GM21737 (cell line): ENCODE measurements at regions not wholly inside any gene's neighbourhood (a gene's known extent, or its start where the extent isn't known, plus 50 kb on each side); places are given as distances from the start of the nearest gene placed in this dataset.

Experiments
- ATAC-seq: cut with Tn5 transposase; IDR thresholded peaks from one replicate; pipeline ENCODE4 v1.9.1; 2021; ENCODE audit warnings: mild to moderate bottlenecking, moderate library complexity; ENCODE audit not compliant: unreplicated experiment

- no peak for ATAC-seq
Observed at GRCh38 chr2:5119046-5119445, 573.1 kb upstream of the SOX11 start.

GRCh38 chr2:5121121-5121520 lies 571.1 kb upstream of the SOX11 start:
- no peak for ATAC-seq

- no peak for ATAC-seq
Observed at GRCh38 chr2:5121642-5122041, 570.5 kb upstream of the SOX11 start.

GRCh38 chr2:5123582-5124196 lies 568.5 kb upstream of the SOX11 start:
- ATAC-seq = no peak

- no peak for ATAC-seq
Observed at GRCh38 chr2:5125017-5125730, 567.0 kb upstream of the SOX11 start.

- ATAC-seq = no peak
Observed at GRCh38 chr2:5132281-5132680, 559.9 kb upstream of the SOX11 start.

- no peak for ATAC-seq
Observed at GRCh38 chr2:5140347-5140746, 551.8 kb upstream of the SOX11 start.

DNA sequence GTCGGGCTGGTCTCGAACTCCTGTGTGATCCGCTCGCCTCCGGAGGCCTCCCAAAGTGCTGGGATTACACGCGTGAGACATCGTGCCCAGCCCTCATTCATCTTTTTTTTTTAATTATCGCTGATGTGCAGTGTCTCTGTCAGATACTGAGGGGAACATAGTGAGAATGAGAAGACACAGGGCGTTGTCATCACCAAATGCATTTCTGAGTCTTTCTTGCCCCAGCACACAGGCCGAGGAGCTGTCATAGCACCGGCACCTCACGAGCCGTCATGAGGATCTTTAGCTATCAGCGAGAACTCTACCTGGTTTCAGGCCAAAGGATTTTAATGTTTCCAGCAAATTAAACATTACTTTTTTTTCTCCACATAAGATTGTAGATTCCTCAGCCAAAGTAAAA lies 548.0 kb upstream of the SOX11 start:
- ATAC-seq = no peak

DNA sequence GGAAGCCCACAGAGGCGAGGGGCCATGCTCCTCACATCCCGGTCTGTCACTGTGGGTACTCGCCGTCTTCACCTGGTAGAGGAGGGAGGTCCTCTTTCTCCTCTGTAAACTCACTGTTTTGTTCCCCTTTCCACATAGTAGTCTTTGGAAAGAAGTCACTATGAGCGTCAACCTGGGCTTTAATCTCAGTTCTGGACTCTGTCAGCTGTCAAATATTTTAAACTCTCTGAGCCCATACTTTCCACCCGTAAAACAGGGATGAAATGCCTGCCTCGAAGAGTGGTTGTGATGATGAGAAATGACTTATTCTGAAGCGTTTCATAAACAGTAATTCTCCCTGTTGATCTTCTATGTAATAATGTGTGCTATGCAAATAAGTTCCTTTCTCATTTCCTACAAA lies 547.1 kb upstream of the SOX11 start:
- ATAC-seq = no peak

DNA sequence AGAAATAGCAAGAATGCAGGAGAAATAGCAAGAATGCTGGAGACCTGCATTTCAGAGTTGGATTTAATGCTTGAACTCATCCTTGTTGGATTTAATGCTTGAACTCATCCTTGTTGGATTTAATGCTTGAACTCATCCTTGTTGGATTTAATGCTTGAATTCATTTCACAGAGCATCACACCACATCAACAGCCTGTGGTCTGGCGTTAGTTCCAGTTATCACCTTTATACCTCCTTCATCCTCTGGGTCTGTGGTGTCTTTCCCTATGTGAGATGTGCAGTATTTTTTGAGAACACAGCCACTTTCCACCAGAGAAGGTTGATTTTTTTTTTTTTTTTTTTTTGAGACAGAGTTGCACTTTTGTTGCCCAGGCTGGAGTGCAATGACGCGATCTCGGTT lies 546.4 kb upstream of the SOX11 start:
- ATAC-seq = no peak

GRCh38 chr2:5148392-5149085 lies 543.6 kb upstream of the SOX11 start:
- ATAC-seq = no peak

DNA sequence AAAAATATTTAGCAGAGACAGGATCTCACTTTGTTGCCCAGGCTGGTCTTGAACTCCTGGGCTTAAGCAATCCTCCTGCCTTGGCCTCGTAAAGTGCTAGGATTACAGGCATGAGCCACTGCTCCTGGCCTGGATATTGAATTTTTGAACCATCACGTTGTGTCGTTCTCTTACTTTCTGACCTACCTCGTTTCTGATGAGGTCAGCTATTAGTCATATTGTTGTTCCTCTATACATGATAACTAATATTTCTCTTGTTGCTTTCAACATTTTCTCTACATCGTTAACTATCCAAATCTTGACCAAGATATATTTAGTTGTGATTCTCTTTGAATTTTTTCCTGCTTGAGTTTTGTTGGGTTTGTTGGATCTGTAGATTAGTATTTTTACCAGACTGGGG lies 541.3 kb upstream of the SOX11 start:
- no peak for ATAC-seq

- no peak for ATAC-seq
Observed at GRCh38 chr2:5164776-5165525, 527.2 kb upstream of the SOX11 start.

DNA sequence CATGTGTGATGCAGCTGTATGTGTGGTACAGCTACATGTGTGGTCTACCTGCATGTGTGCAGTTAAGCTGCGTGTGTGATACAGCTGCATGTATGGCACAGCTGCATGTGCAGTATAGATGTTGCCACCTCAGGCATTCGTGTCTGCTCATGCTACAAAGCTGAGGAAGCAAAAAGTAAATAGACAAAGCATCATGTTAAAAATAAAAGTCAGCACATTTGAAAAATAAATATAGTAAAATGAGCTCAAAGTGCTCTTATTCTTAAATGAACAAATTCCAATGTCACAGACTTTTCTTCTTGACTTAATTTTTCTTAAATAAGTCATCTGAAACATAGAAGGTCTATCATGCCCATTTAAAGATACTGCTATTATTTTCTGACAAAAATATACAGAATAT lies 519.3 kb upstream of the SOX11 start:
- ATAC-seq = no peak

DNA sequence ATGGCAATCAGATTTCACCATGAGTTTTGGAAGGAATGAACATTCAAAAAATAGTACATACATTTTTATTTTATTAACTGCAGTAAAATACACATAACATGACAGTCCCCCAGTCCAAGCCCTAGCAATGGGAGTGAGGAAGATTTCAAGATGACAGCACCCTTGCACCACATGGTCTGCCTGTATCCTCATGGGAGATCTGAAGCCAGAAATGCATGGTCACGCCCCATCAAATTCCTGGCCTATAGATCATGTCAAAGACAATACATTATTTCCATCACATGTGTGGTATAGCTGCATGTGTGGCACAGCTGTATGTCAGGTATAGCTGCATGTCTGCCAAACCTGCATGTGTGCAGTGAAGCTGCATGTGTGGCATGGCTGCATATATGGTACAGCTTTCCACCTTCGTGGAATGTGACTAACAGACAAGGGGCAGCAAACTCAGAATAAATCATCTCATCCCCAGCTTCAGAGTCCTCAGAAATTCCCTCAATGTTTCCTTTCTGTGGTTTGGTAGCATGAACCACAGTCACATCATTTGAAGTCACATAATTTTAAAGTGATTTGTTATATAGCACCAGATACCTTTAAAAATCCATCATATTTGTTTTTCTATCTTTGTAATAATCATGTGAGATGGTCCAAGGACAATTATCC lies 518.2 kb upstream of the SOX11 start:
- ATAC-seq = no peak

DNA sequence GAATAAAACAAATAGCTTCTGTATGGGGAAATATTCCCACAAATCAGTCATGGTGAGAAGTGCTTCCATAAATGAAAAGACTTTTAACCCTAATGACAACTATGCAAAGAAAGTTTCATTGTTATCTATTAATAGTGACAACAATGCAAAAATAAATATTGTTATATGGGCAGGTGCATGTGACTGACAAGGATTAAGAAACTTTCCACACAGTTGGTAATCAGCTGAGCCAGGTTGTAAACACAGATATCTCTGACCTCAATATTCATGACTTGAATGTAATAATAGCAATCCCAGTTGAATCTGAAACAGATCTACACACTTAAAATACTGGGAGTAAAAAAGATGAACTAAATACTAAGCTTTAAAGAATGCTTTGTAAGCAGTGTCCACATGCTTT lies 517.0 kb upstream of the SOX11 start:
- ATAC-seq = no peak

- ATAC-seq = no peak
Observed at GRCh38 chr2:5176764-5177163, 515.4 kb upstream of the SOX11 start.

GRCh38 chr2:5183031-5183430 lies 509.2 kb upstream of the SOX11 start:
- no peak for ATAC-seq

DNA sequence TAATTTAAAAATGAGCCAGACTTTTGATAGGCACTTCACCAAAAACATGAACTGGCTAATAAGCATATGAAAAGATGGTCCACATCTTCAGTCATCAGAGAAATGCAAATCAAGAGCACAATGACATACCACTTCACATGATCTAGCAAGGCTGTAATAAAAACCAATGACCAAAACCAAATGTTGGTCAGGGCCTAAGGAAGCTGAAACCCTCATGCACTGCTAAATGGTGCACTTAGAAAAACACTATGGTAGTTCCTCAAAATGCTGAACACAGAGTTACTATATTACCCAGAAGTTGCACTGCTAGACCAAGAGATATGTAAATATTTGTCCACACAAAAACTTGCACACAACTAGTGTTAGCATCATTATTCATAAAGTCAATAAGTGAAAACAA lies 504.9 kb upstream of the SOX11 start:
- ATAC-seq = no peak

DNA sequence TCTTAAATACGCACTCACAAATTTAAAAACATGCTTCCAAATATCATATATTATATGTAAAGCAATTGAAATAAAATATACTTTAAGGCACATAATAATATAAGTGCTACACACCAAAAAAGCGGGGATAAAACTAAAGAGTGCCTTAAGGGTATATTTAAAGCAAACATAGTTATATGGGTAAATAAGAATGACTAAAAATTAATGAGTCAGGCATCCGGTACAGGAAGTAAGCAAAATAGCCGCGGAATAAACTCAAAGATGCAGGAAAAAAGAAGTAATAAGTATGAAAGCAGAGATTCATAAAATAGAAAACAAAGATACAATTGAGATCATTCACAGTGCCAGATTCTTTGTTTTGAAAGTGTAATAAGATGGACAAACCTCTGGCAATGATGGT lies 503.5 kb upstream of the SOX11 start:
- no peak for ATAC-seq

DNA sequence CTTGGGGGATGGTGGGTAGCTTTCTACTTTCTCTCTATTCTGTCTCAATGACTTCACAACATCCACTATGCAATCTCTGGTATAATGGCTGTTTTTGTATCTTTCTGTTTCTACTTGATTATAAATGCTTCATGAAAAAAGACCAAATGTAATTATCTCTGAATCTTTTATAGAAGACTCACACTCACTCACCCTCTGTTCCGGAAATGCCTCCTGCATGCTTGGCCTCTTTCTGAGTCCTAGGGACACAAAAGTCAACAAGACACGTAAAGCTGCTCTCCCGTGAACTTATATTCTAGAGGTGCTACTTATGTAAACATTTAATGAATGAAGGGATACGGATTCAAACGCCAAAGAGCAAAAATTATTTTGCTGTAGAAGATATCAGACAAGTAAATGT lies 502.2 kb upstream of the SOX11 start:
- no peak for ATAC-seq
